Ovary (tissue), 3 donors: ENCODE measurements at regions not wholly inside any gene's neighbourhood (a gene's known extent, or its start where the extent isn't known, plus 50 kb on each side); places are given as distances from the start of the nearest gene placed in this dataset.

Source experiments
- CTCF ChIP-seq, 3 donors: fragments of 450-650 bp in 2 of 3; fragments of 200-600 bp in 1 of 3; IDR thresholded peaks; one replicate each; pipeline versions ENCODE4 v1.5.1 to v1.8.0; 2016 to 2022; ENCODE audit warnings: antibody characterized with exemption in 3 of 3, mild to moderate bottlenecking in 1 of 3
- POLR2A ChIP-seq: fragments of 450-650 bp; IDR thresholded peaks from one replicate; pipeline ENCODE4 v1.6.1; 2017; ENCODE audit warnings: antibody characterized with exemption, mild to moderate bottlenecking, moderate library complexity
- donor health status: DM: no; HTN: no; CAD: no.

GRCh38 chr6:40726853-40727252 is 139.7 kb upstream of the LRFN2 start:
- no peak for TF ChIP-seq CTCF (IDR thresholded peaks at IDR 0.05)
- no peak for TF ChIP-seq POLR2A
